ENCODE measurements at regions not wholly inside any gene's neighbourhood (a gene's known extent, or its start where the extent isn't known, plus 50 kb on each side); places are given as distances from the start of the nearest gene placed in this dataset.

DNA sequence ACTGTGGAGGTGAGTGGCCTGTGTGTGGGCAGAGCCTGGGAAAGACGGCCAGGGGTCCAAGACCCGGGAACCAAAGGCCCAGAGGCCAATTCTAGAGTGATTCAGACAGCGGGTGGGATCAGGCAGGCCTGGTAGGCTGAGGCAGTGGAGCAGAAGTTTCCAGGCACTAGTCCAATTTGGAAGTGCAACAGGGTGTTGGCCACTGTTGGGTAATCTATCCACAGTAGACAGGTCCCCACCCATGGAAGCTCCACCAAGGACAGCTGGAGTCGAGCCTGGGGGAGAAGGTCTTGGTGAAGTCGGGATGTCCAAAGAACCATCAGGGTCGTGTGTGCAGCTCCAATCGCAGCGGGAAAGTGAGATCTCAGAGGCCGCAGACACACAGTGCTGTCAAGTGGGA lies 125.8 kb upstream of the COPS8 start:
- DNase-seq (ENCODE audit: extremely low read depth, low read depth, low spot score) = no peak

DNA sequence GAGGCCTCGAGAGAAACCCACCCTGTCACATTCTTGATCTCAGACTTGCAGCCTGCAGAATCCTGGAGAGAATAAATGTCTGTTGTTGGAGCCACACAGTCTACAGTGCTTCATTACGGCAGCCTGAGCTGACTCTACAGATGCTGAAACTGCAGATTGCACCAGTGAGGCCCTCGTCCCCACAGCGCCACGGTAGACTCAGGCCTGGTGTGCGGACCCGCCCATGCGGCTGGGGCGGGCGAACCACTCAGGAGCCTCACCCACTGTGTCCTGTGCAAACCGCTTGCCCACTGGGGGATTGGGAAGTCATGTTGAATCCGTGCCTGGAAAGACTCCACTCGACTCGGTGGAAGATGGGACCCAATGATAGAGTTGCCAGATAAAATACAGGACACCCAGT lies 125.2 kb upstream of the COPS8 start:
- no peak for DNase-seq (ENCODE audit: extremely low read depth, low read depth, low spot score)

DNA sequence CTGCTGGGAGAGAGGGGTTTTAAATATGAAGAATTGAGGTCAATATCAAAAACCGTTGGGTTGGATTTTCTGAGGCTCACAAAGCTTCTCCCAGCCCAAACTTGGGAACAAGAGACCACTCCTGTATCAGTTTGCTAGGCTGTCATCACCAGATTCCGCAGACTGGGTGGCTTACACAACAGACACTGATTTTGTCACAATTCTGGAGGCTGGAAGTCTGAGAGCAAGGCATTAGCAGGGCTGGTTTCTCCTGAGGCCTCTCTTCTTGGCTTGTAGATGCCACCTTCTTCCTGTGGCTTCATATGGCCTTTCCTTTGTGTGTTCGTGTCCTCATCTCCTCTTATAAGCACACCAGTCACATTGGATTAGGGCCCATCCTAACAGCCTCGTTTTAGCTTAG lies 122.9 kb upstream of the COPS8 start:
- DNase-seq (ENCODE audit: extremely low read depth, low read depth, low spot score) = no peak

DNA sequence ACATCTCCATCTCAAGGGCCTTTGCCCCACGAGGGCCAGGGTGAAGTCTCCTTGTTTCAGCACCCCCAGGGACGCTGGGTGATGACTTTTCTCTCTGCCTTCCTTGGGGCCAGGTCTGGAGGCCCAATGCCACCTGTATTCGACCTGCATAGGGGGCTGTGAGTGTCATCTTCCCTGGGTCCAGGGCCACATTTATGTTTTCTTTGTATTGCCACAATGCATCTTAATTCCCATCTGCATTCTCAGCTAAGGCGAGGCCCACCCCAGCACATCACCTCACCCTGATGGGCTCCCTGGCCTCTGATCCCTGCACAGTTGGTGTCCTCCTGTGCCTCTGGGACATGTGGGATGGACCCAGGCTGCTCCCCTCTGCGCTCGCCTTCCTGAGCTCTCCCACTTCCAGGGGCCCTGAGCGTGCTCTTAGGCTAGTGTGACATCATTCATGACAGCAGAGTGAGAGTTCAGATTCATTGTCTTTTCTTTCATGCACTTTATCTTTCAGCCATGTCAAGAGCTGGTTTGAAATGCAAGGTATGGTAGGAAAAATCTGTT lies 122.0 kb upstream of the COPS8 start:
- DNase-seq (ENCODE audit: extremely low read depth, low read depth, low spot score) = no peak

DNA sequence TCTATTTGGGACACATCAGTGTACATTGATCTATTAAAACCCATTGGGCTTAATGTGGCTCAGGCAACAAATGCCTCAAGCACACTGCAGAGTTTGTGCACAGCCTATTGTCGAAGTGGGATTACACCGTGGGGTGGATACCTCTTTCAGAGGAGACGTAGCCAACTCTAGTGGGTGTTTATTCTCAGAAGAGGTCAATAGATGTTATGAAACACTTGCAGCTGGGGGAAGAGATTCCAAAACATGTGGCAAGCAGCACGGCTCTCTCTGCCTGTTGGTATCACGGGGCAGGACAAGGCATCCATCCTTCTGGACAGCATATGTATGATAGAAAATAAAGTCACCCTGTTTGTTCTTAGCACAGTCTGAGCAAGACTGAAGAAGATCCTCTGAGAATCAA lies 121.4 kb upstream of the COPS8 start:
- no peak for DNase-seq (ENCODE audit: extremely low read depth, low read depth, low spot score)

DNA sequence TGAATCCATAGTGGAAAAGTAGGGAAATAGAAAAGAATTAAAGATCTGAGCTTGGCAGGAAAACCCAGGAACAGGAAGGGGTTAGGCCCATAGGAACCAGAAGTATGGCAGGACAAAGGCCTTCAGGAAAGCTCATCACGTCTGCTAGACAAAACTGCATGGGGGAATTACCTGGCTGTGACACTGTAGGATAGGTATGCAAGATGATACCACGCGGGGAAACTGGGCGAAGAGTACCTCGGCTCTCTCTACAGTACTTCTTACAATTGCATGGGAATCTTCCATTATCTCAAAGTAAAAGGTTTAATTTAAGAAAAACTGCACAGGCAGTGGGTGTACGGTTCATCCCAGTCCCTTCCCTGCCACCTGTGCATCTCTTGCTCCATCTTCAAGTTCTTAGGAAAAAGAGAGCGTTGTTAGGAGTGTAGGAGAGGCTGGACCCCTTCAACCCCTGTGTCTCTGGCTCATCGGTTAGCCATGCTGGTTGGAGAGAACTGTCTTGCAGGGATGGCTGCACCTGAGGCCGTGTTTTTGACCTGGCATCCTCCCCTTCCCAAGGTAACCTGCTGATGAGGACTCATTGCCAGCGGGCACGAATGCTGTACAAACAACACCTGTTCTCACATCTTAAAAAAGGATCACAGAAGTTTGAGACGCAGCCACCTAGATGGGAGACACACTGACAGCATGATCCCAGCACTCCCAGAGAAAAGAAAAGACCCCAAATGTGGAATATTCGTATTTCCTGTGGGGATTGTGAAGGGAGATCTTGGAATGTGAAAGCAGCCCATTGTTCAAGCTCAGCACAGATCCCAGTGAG lies 120.5 kb upstream of the COPS8 start:
- no peak for DNase-seq (ENCODE audit: extremely low read depth, low read depth, low spot score)

DNA sequence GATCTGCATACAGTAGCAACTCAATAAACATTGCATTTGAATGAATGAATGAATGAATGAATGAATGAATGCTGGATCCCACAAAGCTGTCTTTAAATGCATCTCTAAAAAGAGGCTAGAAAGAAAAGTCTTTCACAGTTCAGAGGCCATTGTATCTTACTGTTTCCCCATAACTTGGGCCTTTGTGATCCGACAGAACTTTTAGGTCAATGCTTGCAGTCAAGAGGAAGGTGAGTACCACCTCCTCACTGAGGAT lies 119.9 kb upstream of the COPS8 start:
- no peak for DNase-seq (ENCODE audit: extremely low read depth, low read depth, low spot score)

DNA sequence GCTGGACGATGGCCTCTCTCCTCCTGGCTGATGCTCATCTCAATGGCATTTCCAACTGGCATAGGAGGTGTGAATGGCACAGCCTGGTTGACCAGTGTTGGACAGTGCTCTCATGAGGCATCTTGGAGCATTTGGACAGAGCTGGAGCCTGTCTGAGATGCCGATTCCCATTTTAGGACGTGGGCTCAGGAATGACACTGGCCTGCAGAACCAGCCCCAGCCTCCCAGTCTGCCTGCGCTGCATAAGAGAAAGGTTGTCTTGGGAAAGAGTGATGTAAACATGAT lies 118.2 kb upstream of the COPS8 start:
- no peak for DNase-seq (ENCODE audit: extremely low read depth, low read depth, low spot score)

DNA sequence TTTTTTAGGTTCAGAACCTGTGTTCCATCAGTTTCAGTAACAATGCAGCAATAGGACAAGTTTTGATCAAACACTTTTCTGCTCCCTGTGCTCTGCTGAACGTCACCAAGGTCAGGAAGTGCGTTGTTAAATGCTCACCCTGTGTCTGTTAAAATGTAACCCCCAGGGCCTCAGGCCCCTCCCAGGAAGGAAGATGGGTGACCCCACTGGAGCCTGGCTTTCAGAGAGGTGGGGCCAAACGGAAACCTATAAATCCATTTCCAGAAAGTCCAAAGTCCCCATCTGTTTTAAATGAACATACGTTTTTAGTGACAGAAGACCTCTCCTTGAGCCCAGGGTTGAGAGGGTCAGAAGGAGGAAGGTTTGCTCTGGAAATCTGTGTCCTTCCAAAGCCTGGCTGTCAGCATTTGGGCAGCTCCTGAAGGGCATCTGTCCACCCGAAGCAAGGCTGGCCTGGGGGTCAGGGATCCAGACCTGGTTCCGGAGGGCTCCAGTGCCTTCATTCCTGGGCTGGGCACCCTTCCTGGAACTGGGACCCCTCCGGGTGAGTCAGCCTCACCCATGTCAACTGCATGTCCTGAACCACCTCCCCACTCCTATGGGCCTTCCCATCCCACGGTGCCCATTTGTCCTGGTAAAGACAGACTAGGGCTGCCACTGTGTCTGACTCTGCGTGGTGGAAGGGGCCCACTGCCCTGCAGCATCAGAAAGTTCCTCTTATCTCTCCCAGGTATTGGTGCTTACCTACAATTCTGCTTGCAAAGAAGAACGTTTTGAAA lies 117.4 kb upstream of the COPS8 start:
- no peak for DNase-seq (ENCODE audit: extremely low read depth, low read depth, low spot score)

DNA sequence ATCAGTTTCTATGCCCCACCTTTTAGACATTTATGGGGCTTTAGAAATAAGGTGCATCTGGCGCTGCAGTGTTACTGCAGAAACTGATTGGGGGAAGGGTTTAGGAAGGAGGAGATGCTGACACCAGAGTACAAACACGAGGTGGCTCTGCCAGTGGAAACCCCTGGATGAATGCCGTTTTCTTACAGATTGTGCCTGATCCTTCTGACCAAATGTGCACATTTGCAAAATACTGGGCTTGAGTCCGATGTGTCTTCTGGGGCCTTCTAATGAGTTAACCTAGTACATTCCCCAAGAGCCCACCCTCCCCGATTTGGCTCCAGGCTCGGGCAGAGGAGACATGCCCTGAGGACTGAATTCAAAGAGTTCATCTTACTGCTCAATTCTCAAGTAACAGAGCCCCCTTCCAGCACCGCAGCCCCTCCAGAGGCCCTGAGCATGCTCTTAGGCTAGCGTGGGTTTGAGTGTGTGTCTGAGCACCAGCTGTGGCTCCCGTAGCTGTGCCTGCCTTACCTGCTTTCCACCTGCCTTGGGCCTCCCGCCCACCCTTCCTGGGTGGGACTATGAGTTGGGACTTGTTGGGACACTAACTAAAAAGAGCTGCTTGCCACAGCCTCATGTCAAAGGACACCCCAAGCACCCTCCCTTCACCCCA lies 116.7 kb upstream of the COPS8 start:
- DNase-seq (ENCODE audit: extremely low read depth, low read depth, low spot score) = no peak

DNA sequence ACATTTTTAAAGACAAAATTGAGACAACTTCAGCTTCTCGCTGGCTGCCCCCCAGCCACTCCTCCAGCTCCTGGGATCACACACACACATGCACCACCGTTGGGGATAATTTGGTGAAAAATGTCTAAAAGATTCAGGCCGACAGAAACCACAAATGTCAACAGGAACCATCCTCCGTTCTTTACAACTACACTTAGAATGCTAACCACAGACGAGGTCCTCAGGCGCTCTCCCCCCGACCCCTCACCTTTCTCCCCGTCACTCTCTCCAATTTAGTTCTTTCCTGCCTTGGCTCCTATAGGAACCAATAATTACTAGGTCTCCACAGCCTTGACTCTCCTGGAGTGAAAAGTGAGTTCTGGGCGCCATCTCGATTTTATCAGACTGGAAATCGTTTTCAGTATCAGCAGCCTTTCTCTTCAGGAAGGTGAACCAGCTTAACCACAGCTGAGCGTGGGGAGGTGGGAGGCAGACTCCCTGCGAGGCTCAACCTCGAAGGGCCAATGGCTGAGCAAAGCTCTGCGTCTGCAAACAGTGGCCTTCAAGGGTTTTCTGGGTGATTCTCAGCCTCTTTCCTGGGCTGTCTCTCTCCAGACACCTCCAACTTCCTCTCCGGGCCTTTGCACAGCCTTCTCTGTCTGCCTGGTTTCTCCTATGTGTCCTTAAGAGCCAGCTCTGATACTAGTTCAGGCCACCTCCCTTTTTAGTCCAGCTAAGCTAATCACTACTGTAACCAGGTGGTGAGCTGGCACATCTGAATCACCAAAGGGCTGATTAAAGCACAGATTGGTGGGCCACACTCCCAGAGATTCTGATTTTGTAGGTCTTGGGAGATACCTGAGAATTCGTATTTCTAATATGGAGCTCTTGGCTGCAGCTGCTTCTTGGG lies 115.7 kb upstream of the COPS8 start:
- no peak for DNase-seq (ENCODE audit: extremely low read depth, low read depth, low spot score)

DNA sequence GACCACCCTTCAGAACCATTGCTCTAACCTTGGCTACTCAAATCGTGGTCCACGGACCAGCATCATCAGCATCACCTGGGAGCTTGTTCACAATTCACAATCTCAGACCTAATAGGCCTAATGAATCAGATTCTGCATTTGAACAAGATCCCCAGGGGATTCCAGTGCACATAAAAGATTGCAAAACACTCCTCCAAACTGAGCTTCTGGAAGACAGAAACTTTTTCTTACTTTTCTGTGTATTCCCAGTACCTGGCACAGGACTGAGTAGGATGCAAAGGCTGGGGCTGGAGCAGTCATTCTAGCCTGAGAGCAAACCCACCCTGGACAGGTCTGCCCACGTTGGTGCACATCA lies 115.1 kb upstream of the COPS8 start:
- no peak for DNase-seq (ENCODE audit: extremely low read depth, low read depth, low spot score)

DNA sequence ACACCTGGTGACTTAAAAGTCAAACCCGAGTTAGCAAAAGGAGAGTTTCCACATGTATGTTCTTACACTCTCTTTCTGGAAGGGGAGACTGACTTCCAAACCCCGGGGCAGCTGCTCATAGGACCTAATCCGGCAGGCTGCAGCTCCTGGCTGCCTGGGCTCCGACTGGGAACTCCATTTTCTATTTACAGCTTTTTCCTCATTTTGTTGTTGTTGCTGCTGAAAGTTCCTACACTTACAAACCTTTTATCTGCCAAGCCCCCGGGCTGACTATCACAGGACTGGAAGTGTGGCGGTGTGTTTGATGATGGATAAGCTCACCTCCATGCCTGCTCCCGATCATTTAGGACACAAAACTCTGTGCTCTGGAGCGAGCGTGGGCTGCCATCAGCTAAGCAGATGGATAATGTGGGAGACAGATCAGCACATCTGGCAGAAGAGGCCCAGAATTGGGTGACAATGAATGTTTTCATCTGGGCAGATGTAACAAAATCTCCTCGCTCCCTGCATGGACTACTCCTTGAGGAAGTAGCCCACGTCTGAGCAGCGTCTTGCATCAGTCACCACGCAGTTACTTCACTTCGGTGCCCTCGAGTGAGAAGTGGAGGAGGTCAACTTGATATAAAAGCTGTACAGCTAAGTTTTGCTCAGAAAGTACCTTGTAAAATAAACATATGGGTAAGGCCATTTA lies 114.4 kb upstream of the COPS8 start:
- no peak for DNase-seq (ENCODE audit: extremely low read depth, low read depth, low spot score)

DNA sequence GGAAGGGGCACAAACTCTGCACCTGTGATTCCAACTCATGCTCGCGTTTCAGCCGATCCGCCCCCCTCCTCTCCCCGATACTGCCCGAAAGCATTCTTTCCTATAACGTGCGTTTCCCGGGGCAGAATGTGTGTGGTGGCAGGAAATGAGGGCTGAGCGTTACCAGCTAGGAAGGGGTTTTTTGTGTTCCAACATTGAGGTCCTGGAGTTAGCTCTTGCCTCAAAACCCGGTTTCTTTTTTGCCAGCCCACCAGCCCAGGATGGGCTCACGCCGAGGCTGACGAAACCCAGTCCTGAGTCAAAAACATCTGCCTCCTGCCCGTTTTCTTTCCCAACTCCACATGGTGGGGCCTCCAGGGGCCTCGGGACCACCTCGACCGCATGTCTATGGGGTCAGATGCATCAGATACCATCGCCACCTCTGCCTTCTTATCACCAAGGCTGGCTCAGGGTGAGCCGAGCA lies 113.7 kb upstream of the COPS8 start:
- no peak for DNase-seq (ENCODE audit: extremely low read depth, low read depth, low spot score)

DNA sequence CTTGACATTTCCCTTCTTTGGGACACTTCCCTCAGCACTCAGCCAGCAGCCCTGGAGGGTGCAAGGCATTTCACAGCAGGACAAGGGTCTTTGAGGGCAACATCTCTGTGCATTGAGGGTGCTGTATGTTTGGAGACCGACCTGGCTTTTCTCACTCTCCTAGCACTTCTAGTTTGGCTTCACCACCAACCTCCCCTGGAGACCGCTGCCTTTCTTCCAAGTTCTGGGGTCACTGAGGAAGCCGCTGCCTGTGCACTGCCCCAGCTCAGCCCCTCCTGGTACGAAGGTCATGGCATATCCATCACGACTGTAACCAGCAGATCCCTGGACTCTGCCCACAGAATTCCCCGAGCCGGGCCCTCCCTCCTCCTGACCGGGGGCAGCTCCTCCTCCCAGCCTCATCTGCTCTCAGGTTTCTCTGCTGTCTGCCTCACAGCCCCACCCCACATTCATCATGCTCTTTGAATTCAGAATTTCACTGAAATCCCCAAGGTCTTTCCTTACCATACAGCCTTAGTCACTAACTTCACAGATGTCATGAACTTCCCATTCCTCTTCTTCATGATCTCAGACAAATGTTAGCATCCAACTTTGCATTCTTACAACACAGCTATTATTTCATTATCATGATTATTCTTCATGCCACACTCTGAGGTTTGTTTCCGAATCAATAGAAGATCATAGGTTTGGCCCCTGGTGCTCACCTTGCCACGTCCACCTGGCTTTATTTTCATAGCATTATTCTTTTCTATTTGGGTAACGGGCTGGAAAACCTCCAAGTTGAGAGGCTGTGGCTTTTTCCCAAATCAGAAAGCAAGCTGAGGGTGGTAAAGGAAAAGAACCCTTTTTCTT lies 113.0 kb upstream of the COPS8 start:
- DNase-seq (ENCODE audit: extremely low read depth, low read depth, low spot score) = no peak

DNA sequence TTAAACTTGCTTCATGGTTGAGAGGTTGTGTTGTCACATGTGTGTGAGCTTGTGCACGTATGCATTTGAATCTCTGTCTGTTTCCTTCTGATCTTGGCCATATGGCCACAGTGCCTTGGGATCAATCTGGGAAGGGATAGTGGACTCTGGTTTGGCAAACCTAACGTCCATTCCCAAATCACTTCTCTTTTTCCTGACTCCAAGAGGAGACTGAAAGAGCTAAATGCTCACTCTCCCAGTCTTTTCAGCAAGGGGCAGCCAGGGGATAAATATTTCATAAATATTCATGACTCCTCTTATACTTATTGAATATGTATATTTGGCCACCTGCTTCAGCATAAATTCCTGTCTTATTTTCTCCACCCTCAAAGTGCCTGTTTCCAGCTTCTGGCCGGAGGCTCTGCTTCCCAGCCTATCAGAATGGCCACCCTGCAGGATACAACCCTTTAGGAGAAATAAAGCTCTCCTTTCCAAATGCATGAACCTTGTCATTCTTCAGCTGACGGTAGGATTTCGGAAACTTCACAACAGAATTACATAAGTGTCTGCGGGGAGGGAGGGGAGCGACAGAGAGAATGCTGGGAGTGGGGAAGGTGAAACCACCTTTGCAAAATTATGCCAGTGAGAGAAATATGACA lies 112.2 kb upstream of the COPS8 start:
- DNase-seq (ENCODE audit: extremely low read depth, low read depth, low spot score) = no peak

DNA sequence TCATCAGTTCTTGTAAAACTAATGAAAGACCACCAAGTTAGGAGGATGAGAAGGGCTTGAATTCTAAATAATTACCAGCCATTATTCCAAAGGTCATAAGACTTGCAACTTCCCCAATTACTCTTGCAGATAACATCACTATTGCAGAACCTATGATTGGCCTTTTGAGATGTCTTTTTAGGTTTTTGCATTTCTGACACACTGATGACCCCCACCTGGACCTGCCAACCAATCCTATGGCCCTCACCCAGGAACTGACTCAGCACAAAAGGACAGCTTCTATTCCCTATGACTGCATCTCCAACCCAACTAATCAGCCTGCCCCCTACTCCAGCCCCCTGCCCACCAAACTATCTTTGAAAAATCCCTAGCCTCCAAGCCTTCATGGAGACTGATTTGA lies 111.5 kb upstream of the COPS8 start:
- DNase-seq (ENCODE audit: extremely low read depth, low read depth, low spot score) = no peak

DNA sequence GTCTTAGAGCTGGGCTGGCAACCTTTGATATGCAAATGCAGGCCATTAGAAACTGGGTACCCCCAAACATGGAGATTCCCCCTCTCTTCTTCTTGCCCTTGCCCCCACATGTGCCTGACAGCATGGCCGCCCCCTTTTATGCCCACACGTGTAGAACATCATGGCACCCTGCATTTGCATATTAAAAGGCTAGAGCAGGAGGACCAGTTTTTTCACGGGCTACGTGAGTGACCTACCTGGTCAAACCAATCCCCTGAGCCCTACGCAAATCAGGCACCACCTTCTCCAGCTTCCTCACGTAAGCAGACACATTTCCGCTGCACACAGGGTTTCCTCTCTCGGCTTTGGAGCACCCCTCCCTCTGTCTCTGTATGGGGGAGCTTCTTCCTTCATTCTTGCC lies 110.9 kb upstream of the COPS8 start:
- no peak for DNase-seq (ENCODE audit: extremely low read depth, low read depth, low spot score)

DNA sequence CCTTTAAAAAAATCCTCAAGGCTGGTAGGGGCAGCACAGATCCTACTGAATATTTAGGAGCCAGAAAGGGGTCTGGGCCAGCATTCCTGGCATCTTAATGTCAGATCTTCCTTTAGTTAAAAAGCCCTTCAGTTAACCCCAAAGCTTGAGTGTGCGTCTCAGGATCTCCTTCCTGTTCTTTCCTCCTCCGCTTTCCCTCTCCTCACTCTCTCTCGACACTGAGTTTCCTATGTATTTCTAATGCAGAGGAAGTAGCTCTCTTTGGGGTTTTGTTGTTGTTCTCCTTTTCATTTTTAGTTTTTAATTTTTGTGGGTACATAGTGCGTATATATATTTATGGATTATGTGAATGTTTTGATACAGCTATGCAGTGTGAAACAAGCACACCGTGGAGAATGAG lies 109.9 kb upstream of the COPS8 start:
- DNase-seq (ENCODE audit: extremely low read depth, low read depth, low spot score) = no peak

All from glomerular endothelial cell (primary cell).